Stimulated activated CD4-positive, alpha-beta T cell treated with anti-CD3 and anti-CD28 coated beads, Interleukin-4, amount 100 ng/mL, for 1 hour (primary cell): ENCODE measurements at regions not wholly inside any gene's neighbourhood (a gene's known extent, or its start where the extent isn't known, plus 50 kb on each side); places are given as distances from the start of the nearest gene placed in this dataset.

Source experiments
- DNase-seq: peaks from one replicate; pipeline ENCODE4 v3.0.0-alpha.2; 2020

DNA sequence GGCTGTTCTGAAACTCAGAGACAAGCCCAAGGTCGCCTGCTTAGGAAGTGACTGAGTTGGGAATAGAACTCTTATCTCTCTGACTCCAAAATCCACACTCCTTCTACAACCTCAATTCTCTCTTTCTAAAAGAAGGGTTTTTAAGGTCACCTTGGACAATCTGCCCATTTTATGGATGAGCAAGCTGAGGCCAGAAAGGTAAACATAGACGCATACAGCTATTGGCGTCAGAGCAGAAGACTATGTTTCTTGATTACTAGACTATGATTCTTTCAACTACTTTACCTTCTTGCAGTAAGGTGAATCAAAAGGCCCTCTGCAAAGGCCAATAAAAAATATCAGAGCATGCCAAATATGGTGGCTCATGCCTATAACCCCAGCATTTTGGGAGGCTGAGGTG, 276.6 kb downstream of the CLIC5 start:
- no peak for DNase-seq

- no peak for DNase-seq
These were observed 277.6 kb downstream of the CLIC5 start for GRCh38 chr6:45738057-45738455.

DNA sequence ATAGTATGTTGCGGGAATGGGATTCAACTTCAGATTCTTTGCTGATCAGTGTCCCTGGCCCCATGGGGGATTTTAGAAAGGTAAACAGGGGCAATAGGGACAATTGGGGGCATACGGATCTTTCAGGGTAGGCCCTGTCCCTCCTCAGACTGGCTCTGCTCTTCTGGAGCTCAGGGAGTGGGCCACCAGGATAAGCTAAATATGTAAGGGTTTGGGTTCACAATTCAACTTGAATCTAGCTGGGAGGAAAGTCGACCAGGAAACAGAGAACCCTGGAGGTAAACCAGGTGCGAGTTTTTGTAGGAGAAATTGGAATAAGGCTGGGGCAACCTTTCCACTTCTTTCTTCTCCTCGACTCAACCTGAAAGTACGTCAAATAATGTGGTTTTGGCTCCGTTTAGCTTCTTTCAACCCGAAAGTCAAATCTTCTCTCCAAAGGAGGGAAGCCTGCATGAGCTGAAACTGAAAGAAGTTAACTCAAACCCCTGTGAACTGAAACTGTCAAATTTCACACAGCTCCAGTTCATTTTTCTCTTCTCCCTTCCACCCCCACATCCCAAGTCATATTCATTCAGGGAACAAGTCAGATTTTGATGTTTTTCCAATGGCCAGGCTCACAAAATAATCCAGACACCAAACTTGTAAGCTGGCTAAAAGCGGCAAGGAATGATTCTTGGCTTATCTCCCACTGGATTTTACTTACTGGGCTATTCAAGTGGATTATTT, 278.2 kb downstream of the CLIC5 start:
- DNase-seq, result no peak

DNA sequence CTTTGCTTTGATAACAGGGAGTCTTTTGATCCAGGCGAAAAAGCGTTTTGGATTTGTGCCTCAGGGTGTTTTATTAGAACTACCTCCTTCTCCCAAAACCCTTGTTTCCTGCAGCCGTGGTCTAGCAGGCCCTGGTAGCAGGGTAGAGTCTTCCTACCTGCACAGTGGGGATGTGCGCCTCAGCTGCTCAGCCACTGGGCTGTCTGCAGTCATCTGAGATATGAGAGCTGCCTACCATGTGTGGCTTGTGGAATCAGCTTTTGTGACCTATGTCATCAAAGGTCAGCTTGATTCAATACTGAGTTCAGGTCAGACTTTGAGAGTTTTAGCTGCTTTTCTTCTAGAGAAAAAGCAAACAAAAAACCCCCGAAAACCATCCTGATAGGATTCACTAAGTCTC, 279.5 kb downstream of the CLIC5 start:
- no peak for DNase-seq

DNA sequence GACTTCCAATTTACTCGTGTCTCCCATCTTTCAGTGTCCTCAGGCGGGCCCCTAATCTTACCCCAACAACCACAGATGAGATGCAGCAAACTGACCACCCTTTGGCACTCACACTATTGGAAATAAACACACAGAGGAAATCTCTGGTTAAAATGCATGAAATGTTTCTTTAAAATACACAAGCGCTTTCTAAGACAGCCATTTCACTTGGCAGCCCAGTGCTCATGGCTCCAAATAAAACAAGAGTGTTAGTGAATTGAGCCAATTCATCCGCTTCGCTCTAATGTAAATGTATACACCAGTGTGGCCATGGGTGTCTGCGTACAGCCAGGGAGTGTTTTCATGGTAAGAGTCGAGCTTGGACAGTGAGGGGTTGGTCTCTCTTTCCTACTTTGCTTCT, 282.9 kb downstream of the CLIC5 start:
- DNase-seq, result no peak

DNA sequence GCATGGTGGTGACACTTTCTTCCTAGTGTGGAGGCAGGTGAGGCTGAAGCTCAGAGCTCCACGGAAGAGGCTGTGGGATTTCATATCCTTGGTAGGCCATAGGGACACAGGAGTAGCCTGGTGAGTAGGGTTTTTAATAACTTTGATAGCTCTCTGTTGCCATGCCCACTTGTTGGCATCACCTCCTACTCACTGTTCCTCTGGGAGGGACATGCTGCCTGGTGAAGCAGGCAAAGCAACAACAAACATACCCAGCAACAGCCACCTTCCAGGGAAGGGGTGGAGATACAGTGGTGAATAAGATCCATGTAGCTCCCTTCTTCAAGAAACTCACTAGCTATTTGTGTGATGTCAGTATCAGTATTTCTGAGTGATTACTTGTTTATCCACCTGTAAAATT, 285.4 kb downstream of the CLIC5 start:
- DNase-seq, result no peak

GRCh38 chr6:45728674-45729073, 287.0 kb downstream of the CLIC5 start:
- DNase-seq, result no peak

GRCh38 chr6:45727819-45728449, 287.7 kb downstream of the CLIC5 start:
- no peak for DNase-seq

GRCh38 chr6:45727228-45727627, 288.4 kb downstream of the CLIC5 start:
- no peak for DNase-seq

- no peak for DNase-seq
These were observed 289.2 kb downstream of the CLIC5 start for GRCh38 chr6:45726444-45726843.

GRCh38 chr6:45724511-45724910, 291.1 kb downstream of the CLIC5 start:
- no peak for DNase-seq

GRCh38 chr6:45724027-45724426, 291.6 kb downstream of the CLIC5 start:
- no peak for DNase-seq

GRCh38 chr6:45722876-45723275, 292.8 kb downstream of the CLIC5 start:
- no peak for DNase-seq

DNA sequence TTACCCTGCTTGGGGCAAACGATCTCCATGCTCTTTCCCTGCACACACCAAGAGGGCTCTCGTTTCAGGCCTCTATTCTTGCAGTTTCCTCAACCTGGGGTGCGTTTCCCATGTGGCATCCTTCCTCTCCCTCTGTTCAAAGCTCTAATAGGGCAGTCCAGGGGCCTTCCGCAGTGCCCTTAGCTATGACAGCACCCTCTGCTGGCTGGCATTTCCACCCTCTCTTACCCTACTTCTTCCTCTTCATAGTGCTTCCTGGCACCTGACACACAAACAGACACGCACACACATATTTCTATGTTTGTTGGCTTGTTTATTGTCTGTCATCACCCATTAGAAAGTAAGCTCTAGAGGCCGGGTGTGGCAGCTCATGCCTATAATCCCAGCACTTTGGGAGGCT, 294.0 kb downstream of the CLIC5 start:
- DNase-seq, result no peak

DNA sequence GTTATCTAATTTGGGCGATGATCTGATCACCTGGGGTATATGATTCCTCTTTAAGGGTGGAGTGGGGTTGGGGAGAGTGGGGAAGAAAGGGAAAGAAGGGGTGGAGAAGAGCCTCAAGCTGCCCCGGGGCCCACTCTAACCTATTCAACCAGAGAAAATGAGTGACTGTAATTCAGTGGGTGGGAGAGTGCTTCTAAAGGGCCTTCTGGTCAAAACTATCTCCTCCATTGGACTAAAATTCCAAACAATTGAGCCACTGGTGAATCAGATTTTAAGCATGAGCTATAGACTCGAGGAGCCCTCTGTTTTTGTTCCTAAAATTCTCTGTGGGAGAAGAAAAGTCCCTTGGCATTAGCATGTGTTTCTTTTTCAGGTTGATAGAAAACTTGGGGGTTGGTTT, 296.8 kb downstream of the CLIC5 start:
- DNase-seq, result no peak

GRCh38 chr6:45718131-45718530, 297.5 kb downstream of the CLIC5 start:
- no peak for DNase-seq

DNA sequence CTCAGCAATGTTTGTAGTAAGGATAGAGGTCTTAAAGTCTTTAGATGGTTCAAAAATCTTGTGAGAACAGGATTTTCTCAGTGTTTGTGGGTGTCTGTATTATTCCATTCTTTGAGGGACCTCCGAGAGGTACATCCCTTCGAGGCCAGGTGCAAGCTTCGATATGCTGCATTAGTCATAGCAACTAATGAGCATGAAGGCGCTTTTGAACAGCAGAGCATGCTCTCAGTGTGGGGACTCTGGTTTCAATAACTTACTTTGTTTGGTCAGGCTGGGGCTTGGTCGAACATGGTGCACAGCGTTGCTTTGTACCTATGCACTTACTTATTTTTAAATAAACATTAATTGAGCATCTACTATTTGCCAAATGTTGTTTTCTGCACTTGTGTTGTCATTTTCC, 297.9 kb downstream of the CLIC5 start:
- DNase-seq, result no peak

DNA sequence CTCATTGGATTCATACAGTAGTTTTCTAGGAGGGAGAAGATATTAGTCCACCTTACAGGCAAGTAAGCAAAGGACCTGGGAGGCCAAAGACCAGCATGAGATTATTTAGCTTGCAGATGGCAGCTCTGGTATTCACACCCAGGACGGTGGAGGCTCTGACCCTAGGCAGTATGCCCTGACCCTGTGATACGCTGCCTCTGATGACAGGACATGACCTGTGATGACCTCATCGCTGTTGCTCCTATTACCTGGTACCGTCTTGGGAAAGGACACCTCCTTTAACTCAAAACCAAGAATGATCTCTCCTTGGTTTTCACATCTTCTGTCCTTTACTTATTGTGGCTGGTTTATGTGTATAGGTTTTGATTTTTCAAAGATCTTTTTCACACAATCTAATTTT, 298.6 kb downstream of the CLIC5 start:
- DNase-seq, result no peak

DNA sequence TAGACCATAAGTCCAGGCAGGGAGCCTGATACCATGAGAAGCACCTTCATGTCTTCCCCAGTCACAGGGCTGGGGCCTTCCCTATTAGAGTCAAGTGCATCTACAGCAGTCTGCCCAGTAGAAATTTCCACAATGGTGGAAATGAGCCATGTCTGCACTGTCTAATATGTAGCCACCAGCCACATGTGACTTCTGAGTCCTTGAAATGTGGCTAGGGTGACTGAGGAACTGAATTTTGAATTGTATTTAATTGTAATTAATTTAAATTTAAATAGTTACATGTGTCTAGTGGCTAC, 300.2 kb downstream of the CLIC5 start:
- no peak for DNase-seq

GRCh38 chr6:45714741-45715507, 300.7 kb downstream of the CLIC5 start:
- DNase-seq, result no peak

DNA sequence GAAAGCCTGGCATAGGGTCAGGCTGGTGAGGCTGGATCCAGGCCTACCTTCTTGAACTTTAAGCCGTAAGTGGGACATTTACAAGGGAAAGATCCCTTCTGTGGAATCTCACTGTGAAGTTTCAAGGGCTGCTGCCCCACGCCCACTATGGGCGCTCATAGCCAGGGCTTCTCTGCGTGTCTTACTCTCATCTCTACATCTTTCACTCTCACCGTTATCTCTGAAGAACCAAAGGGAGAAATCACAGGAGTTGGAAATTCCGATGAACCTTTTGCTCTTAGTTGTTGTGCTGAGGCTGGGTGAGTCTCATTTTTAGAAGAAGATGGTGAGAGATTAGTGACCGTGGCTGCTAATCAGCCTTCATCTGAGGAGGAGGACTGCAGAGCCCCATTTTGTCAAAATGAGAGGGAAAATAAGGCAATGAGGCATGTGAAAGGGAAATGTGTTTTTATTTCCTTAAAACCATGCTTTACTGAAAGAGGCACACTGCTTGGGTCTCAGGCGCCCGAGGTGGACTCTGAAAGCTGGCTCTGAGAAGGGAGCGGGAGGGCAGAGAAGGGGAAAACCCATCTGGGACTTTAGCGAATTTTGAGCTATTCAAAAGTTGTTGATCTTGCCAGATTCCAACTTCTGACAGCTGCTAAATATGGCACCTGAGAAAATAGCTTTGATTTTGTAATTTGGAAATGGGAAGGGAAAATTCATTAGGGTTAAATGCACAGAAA, 301.5 kb downstream of the CLIC5 start:
- DNase-seq, result no peak
